SK-N-SH treated with all-trans-retinoic acid at 6 μM for 48 hours (cell line): ENCODE measurements at regions not wholly inside any gene's neighbourhood (a gene's known extent, or its start where the extent isn't known, plus 50 kb on each side); places are given as distances from the start of the nearest gene placed in this dataset.

Source experiments
- ATAC-seq: fragments of 200-7000 bp; cut with Tn5 transposase; 3 replicates; pipeline ENCODE4 v1.9.1; 2020; ENCODE audit warnings: mild to moderate bottlenecking, moderate library complexity
- ARNTL ChIP-seq: fragments of 450-650 bp; formaldehyde crosslinking; IDR thresholded peaks from 2 replicates; pipeline ENCODE4 v1.5.0; 2020; ENCODE audit warnings: low read depth, mild to moderate bottlenecking, moderate library complexity, borderline replicate concordance
- BACH2 ChIP-seq: fragments of 250-450 bp; sonication (Bioruptor Pico); IDR thresholded peaks from 2 replicates; pipeline ENCODE4 v1.9.0; 2021; ENCODE audit warnings: mild to moderate bottlenecking, borderline replicate concordance
- CSDC2 ChIP-seq: fragments of 250-450 bp; sonication (Bioruptor Pico); IDR thresholded peaks from 2 replicates; pipeline ENCODE4 v1.5.0; 2020; ENCODE audit warnings: mild to moderate bottlenecking, moderate library complexity
- ESRRG ChIP-seq: fragments of 250-450 bp; sonication (Bioruptor Pico); IDR thresholded peaks from 2 replicates; pipeline ENCODE4 v1.6.1; 2021; ENCODE audit warnings: mild to moderate bottlenecking
- GLIS3 ChIP-seq: fragments of 250-450 bp; sonication (Bioruptor Pico); IDR thresholded peaks from 2 replicates; pipeline ENCODE4 v1.5.0; 2020; ENCODE audit warnings: mild to moderate bottlenecking, moderate library complexity
- ISL1 ChIP-seq: fragments of 250-450 bp; sonication (Bioruptor Pico); IDR thresholded peaks from 2 replicates; pipeline ENCODE4 v2.1.2; 2022; ENCODE audit warnings: mild to moderate bottlenecking, moderate library complexity
- OSR1 ChIP-seq: fragments of 250-450 bp; sonication (Bioruptor Pico); IDR thresholded peaks from 2 replicates; pipeline ENCODE4 v1.8.0; 2022; ENCODE audit warnings: moderate library complexity, mild to moderate bottlenecking, inconsistent platforms
- PPARA ChIP-seq: fragments of 250-450 bp; sonication (Bioruptor Pico); IDR thresholded peaks from 2 replicates; pipeline ENCODE4 v1.5.0; 2020; ENCODE audit warnings: mild to moderate bottlenecking, borderline replicate concordance
- RARB ChIP-seq: fragments of 250-450 bp; sonication (Bioruptor Pico); IDR thresholded peaks from 2 replicates; pipeline ENCODE4 v1.8.0; 2021; ENCODE audit warnings: mild to moderate bottlenecking, moderate library complexity
- SNAI2 ChIP-seq: fragments of 250-450 bp; sonication (Bioruptor Pico); IDR thresholded peaks from 2 replicates; pipeline ENCODE4 v1.5.0; 2020; ENCODE audit warnings: mild to moderate bottlenecking, moderate library complexity
- TCF4 ChIP-seq: fragments of 250-450 bp; sonication (Bioruptor Pico); IDR thresholded peaks from 2 replicates; pipeline ENCODE4 v1.8.0; 2021; ENCODE audit warnings: mild to moderate bottlenecking, moderate library complexity, borderline replicate concordance
- TOX ChIP-seq: fragments of 250-450 bp; sonication (Bioruptor Pico); IDR thresholded peaks from 2 replicates; pipeline ENCODE4 v1.8.0; 2021; ENCODE audit warnings: mild to moderate bottlenecking, moderate library complexity, borderline replicate concordance
- ZC3H10 ChIP-seq: fragments of 250-450 bp; sonication (Bioruptor Pico); IDR thresholded peaks from 2 replicates; pipeline ENCODE4 v1.5.1; 2021; ENCODE audit warnings: mild to moderate bottlenecking, moderate library complexity
- ZFP3 ChIP-seq: fragments of 250-450 bp; sonication (Bioruptor Pico); IDR thresholded peaks from 2 replicates; pipeline ENCODE4 v1.5.0; 2020; ENCODE audit warnings: mild to moderate bottlenecking, moderate library complexity
- ZFP30 ChIP-seq: fragments of 450-650 bp; formaldehyde crosslinking; IDR thresholded peaks from 2 replicates; pipeline ENCODE4 v1.5.0; 2022; ENCODE audit warnings: mild to moderate bottlenecking, moderate library complexity
- ZNF565 ChIP-seq: fragments of 450-650 bp; formaldehyde crosslinking; conservative IDR thresholded peaks from 2 replicates; pipeline ENCODE4 v1.5.0; 2020; ENCODE audit warnings: low read depth, mild to moderate bottlenecking, moderate library complexity
- ZNF70 ChIP-seq: fragments of 450-650 bp; formaldehyde crosslinking; IDR thresholded peaks from 2 replicates; pipeline ENCODE4 v1.5.0; 2020; ENCODE audit warnings: mild to moderate bottlenecking, moderate library complexity
- ZNF8 ChIP-seq: fragments of 450-650 bp; formaldehyde crosslinking; IDR thresholded peaks from 2 replicates; pipeline ENCODE4 v1.5.0; 2020; ENCODE audit warnings: mild to moderate bottlenecking, moderate library complexity
- TF ChIP-seq, protein P1 (sequence below): fragments of 250-450 bp; sonication (Bioruptor Pico); IDR thresholded peaks from 2 replicates; pipeline ENCODE4 v1.5.1; 2021; ENCODE audit warnings: mild to moderate bottlenecking, moderate library complexity
- TF ChIP-seq, protein P2 (sequence below): fragments of 250-450 bp; sonication (Bioruptor Pico); IDR thresholded peaks from 2 replicates; pipeline ENCODE4 v1.5.0; 2020; ENCODE audit warnings: mild to moderate bottlenecking, moderate library complexity
- TF ChIP-seq, protein P3 (sequence below): fragments of 250-450 bp; sonication (Bioruptor Pico); IDR thresholded peaks from 2 replicates; pipeline ENCODE4 v1.8.0; 2021; ENCODE audit warnings: low read depth, mild to moderate bottlenecking, moderate library complexity, borderline replicate concordance
- TF ChIP-seq, protein P4 (sequence below): fragments of 250-450 bp; sonication (Bioruptor Pico); IDR thresholded peaks from 2 replicates; pipeline ENCODE4 v1.8.0; 2020; ENCODE audit warnings: mild to moderate bottlenecking, moderate library complexity, borderline replicate concordance

DNA sequence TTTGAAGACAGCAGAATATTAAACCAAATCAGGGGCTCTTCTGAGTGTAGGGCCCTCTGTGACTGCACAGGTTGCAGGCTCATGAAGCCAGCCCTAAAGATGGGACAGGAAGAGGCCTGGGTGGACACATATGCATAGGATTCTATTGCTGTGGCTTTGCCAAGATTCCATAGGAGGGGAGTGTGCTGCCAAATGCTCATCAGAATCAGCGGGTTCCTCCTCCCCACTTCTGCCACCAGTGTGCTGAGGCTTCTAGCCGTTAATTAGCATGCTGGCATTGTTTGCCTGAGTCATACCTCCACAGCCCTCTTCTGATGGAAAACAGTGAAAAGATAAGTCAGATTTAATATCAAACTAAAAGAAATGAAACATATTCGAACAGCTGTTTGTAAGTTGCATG is 103.9 kb upstream of the TMEFF2 start:
- no peak for ATAC-seq
- TF ChIP-seq RARB (no peak), PPARA (CRISPR knock-in tag) (no peak), ZFP30 (CRISPR knock-in tag) (no peak), ARNTL (CRISPR knock-in tag) (no peak)

DNA sequence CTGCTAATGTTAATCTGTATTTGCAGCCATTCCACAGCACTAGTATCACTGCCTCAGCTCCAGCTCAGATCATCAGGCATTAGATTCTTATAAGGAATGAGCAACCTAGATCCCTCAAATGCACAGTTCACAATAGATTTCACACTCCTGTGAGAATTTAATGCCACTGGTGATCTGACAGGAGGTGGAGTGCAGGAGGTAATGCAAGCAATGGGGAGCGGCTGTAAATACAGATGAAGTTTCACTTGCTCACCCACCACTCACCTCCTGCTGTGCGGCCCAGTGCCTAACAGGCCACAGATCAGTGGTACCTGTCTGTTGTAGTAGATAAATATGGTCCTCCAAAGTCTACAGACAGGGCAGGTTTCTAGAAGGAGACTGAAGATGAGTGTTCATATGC is 97.7 kb upstream of the TMEFF2 start:
- ATAC-seq = no peak
- no peak for TF ChIP-seq ZNF70 (CRISPR knock-in tag)
- TF ChIP-seq, protein P1, sequence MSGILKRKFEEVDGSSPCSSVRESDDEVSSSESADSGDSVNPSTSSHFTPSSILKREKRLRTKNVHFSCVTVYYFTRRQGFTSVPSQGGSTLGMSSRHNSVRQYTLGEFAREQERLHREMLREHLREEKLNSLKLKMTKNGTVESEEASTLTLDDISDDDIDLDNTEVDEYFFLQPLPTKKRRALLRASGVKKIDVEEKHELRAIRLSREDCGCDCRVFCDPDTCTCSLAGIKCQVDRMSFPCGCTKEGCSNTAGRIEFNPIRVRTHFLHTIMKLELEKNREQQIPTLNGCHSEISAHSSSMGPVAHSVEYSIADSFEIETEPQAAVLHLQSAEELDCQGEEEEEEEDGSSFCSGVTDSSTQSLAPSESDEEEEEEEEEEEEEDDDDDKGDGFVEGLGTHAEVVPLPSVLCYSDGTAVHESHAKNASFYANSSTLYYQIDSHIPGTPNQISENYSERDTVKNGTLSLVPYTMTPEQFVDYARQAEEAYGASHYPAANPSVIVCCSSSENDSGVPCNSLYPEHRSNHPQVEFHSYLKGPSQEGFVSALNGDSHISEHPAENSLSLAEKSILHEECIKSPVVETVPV (CRISPR knock-in tag) = no peak
- TF ChIP-seq ZNF8 = no peak
- no peak for TF ChIP-seq ESRRG (CRISPR knock-in tag)
- TF ChIP-seq, protein P2, sequence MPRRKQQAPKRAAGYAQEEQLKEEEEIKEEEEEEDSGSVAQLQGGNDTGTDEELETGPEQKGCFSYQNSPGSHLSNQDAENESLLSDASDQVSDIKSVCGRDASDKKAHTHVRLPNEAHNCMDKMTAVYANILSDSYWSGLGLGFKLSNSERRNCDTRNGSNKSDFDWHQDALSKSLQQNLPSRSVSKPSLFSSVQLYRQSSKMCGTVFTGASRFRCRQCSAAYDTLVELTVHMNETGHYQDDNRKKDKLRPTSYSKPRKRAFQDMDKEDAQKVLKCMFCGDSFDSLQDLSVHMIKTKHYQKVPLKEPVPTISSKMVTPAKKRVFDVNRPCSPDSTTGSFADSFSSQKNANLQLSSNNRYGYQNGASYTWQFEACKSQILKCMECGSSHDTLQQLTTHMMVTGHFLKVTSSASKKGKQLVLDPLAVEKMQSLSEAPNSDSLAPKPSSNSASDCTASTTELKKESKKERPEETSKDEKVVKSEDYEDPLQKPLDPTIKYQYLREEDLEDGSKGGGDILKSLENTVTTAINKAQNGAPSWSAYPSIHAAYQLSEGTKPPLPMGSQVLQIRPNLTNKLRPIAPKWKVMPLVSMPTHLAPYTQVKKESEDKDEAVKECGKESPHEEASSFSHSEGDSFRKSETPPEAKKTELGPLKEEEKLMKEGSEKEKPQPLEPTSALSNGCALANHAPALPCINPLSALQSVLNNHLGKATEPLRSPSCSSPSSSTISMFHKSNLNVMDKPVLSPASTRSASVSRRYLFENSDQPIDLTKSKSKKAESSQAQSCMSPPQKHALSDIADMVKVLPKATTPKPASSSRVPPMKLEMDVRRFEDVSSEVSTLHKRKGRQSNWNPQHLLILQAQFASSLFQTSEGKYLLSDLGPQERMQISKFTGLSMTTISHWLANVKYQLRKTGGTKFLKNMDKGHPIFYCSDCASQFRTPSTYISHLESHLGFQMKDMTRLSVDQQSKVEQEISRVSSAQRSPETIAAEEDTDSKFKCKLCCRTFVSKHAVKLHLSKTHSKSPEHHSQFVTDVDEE (CRISPR knock-in tag) = no peak
- no peak for TF ChIP-seq ISL1 (CRISPR knock-in tag)
- TF ChIP-seq PPARA (CRISPR knock-in tag) = no peak
- no peak for TF ChIP-seq ZC3H10 (CRISPR knock-in tag)
- TF ChIP-seq, protein P3, sequence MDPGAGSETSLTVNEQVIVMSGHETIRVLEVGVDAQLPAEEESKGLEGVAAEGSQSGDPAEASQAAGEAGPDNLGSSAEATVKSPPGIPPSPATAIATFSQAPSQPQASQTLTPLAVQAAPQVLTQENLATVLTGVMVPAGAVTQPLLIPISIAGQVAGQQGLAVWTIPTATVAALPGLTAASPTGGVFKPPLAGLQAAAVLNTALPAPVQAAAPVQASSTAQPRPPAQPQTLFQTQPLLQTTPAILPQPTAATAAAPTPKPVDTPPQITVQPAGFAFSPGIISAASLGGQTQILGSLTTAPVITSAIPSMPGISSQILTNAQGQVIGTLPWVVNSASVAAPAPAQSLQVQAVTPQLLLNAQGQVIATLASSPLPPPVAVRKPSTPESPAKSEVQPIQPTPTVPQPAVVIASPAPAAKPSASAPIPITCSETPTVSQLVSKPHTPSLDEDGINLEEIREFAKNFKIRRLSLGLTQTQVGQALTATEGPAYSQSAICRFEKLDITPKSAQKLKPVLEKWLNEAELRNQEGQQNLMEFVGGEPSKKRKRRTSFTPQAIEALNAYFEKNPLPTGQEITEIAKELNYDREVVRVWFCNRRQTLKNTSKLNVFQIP = no peak
- no peak for TF ChIP-seq TCF4
- TF ChIP-seq, all 23 proteins: peak for 0

DNA sequence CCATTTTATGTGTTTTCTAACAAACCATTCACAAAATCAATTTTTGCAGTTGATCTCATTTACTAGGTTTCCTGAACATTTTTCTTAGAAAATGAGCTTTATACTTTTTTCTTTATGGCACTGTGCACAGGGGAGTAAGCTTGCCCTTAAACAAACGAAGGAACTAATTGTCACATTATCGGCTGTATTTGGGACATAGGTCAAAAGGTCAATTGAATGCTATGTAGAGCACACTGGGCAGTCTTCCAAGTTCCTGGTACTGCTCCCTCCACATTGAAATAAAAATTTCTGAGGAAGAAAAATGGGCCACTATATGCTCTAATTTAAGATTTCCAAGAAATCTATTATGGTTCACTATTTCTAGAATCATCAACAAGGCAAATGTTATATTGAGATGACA is 93.6 kb upstream of the TMEFF2 start:
- TF ChIP-seq OSR1 (CRISPR knock-in tag) (no peak), TOX (CRISPR knock-in tag) (no peak), ZFP30 (CRISPR knock-in tag) (no peak), CSDC2 (CRISPR knock-in tag) (no peak), SNAI2 (CRISPR knock-in tag) (no peak), BACH2 (CRISPR knock-in tag) (no peak), ZFP3 (CRISPR knock-in tag) (no peak), TCF4 (no peak), ZNF8 (no peak), GLIS3 (CRISPR knock-in tag) (no peak), ESRRG (CRISPR knock-in tag) (no peak), ZNF70 (CRISPR knock-in tag) (no peak), ZNF565 (CRISPR knock-in tag) (no peak)
- TF ChIP-seq, protein P4, sequence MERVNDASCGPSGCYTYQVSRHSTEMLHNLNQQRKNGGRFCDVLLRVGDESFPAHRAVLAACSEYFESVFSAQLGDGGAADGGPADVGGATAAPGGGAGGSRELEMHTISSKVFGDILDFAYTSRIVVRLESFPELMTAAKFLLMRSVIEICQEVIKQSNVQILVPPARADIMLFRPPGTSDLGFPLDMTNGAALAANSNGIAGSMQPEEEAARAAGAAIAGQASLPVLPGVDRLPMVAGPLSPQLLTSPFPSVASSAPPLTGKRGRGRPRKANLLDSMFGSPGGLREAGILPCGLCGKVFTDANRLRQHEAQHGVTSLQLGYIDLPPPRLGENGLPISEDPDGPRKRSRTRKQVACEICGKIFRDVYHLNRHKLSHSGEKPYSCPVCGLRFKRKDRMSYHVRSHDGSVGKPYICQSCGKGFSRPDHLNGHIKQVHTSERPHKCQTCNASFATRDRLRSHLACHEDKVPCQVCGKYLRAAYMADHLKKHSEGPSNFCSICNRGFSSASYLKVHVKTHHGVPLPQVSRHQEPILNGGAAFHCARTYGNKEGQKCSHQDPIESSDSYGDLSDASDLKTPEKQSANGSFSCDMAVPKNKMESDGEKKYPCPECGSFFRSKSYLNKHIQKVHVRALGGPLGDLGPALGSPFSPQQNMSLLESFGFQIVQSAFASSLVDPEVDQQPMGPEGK (CRISPR knock-in tag) = no peak
- TF ChIP-seq, protein P1 (CRISPR knock-in tag) = no peak
- ATAC-seq = no peak
